Uterus (tissue), 2 donors: ENCODE measurements at regions not wholly inside any gene's neighbourhood (a gene's known extent, or its start where the extent isn't known, plus 50 kb on each side); places are given as distances from the start of the nearest gene placed in this dataset.

Experiments
- POLR2A ChIP-seq, 2 donors: fragments of 450-650 bp; IDR thresholded peaks; one replicate each; pipeline ENCODE4 v1.6.1; 2016; ENCODE audit warnings: antibody characterized with exemption in 2 of 2, mild to moderate bottlenecking in 1 of 2, moderate library complexity in 1 of 2
- TF ChIP-seq, protein P1 (sequence below), 4 experiments: fragments of 200-600 bp in 2 of 4; fragments of 450-650 bp in 2 of 4; sonication (generic) in 2 of 4; IDR thresholded peaks; one replicate each; pipeline ENCODE4 v1.5.1; 2016 to 2019; ENCODE audit warnings: antibody characterized with exemption in 4 of 4, mild to moderate bottlenecking in 2 of 4, moderate library complexity in 1 of 4

DNA sequence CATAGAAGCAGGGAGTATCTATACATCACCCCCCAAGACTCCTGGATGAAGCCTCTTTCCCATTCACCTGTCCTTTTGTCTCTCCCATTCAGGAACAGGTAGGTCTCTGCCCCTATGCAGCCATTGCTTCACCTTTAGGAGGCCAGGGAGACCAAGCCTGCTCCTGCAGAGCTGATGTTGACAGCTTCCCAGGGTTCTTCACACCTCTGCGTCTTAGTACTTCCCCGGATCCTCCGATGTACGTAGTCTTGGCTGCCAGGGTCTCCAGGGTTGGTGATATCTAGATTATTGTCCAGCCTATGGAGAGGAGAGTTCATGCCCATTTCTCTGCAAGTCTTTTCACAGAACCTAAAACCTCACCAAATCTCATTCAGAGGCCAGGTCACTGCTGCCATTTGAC is 365.7 kb upstream of the KLF6 start:
- no peak for TF ChIP-seq POLR2A (IDR thresholded peaks at IDR 0.05)
- TF ChIP-seq, protein P1, sequence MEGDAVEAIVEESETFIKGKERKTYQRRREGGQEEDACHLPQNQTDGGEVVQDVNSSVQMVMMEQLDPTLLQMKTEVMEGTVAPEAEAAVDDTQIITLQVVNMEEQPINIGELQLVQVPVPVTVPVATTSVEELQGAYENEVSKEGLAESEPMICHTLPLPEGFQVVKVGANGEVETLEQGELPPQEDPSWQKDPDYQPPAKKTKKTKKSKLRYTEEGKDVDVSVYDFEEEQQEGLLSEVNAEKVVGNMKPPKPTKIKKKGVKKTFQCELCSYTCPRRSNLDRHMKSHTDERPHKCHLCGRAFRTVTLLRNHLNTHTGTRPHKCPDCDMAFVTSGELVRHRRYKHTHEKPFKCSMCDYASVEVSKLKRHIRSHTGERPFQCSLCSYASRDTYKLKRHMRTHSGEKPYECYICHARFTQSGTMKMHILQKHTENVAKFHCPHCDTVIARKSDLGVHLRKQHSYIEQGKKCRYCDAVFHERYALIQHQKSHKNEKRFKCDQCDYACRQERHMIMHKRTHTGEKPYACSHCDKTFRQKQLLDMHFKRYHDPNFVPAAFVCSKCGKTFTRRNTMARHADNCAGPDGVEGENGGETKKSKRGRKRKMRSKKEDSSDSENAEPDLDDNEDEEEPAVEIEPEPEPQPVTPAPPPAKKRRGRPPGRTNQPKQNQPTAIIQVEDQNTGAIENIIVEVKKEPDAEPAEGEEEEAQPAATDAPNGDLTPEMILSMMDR (IDR thresholded peaks at IDR 0.05) = no peak
